Activated T-helper 2 cell treated with anti-CD3 and anti-CD28 coated beads, Interferon-gamma antibody, Interleukin-2, Interleukin-4, amounts not matched to agents 10 μg/mL and 5 μg/mL and 100 μg/mL, durations not matched to agents 14 hours and 24 hours and 36 hours (primary cell): ENCODE measurements at regions not wholly inside any gene's neighbourhood (a gene's known extent, or its start where the extent isn't known, plus 50 kb on each side); places are given as distances from the start of the nearest gene placed in this dataset.
"Not testable (repeated sequence)": the region's sequence is repeated elsewhere in the genome, so short reads cannot be mapped to it uniquely, and the experiment has no call there.

ENCODE experiments used
- DNase-seq: peaks from one replicate; pipeline ENCODE4 v3.0.0; 2021; ENCODE audit warnings: low spot score
- H3K27ac Mint-ChIP-seq: one replicate; pipeline ENCODE4 v1.8.0; 2021; ENCODE audit warnings: mixed read lengths
- H3K27me3 Mint-ChIP-seq: one replicate; pipeline ENCODE4 v1.8.0; 2021; ENCODE audit warnings: low read depth, mixed read lengths
- H3K36me3 Mint-ChIP-seq: one replicate; pipeline ENCODE4 v1.8.0; 2021; ENCODE audit warnings: low read depth, mixed read lengths
- H3K4me1 Mint-ChIP-seq: one replicate; pipeline ENCODE4 v1.8.0; 2021; ENCODE audit warnings: low read depth, mixed read lengths
- H3K4me3 Mint-ChIP-seq: one replicate; pipeline ENCODE4 v1.8.0; 2021; ENCODE audit warnings: low read depth, mild to moderate bottlenecking, moderate library complexity, mixed read lengths
- H3K9me3 Mint-ChIP-seq: one replicate; pipeline ENCODE4 v1.8.0; 2021; ENCODE audit warnings: mixed read lengths
- intact Hi-C: fragments of 100-400 bp; cut with micrococcal nuclease; formaldehyde crosslinking; loops from one replicate; pipeline ENCODE4 v1.15.1; 2023

DNA sequence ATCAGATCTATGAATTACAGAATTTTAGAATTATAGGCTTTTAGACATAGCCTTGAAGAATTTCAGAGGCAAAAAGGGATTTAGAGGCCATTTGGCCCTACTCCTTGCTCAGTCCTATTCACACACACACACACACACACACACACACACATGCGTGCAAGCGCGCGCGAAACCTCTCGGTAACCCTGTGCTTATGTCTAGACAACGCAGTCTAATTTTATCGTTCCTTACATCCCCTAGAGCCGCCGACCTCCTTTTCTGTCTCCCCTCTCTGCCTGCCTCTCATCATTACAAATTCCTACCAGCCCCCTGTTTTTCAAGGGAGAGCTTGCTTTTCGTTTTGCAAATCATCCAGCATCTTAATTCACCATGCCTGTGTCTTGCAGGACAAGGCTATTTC is 252.1 kb downstream of the FOXD2 start:
- no peak overlapping the region for H3K4me3 Mint-ChIP-seq
- H3K27ac Mint-ChIP-seq = no peak overlapping the region
- H3K27me3 Mint-ChIP-seq = no peaks in the 10 kb centered on the region
- H3K4me1 Mint-ChIP-seq = no peaks in the 10 kb centered on the region
- intact Hi-C loops = no loop called here
- H3K9me3 Mint-ChIP-seq = no peaks in the 10 kb centered on the region
- DNase-seq = no peak
- H3K36me3 Mint-ChIP-seq = no peaks in the 10 kb centered on the region

- Mint-ChIP-seq H3K27me3 (no peaks in the 10 kb centered on the region), H3K36me3 (no peaks in the 10 kb centered on the region), H3K4me3 (no peak overlapping the region), H3K27ac (no peak overlapping the region), H3K4me1 (no peaks in the 10 kb centered on the region), H3K9me3 (no peaks in the 10 kb centered on the region)
- intact Hi-C loops = no loop called here
- no peak for DNase-seq
These were observed 252.8 kb downstream of the FOXD2 start for GRCh38 chr1:47690341-47691250.

- H3K9me3 Mint-ChIP-seq, H3K4me1 Mint-ChIP-seq, H3K36me3 Mint-ChIP-seq, intact Hi-C loops, H3K4me3 Mint-ChIP-seq, H3K27ac Mint-ChIP-seq, H3K27me3 Mint-ChIP-seq, DNase-seq: not testable (repeated sequence)
These were observed 253.4 kb downstream of the FOXD2 start for GRCh38 chr1:47691293-47691692.

- no peaks in the 10 kb centered on the region for H3K4me1 Mint-ChIP-seq
- no peak overlapping the region for H3K4me3 Mint-ChIP-seq
- DNase-seq = no peak
- no peaks in the 10 kb centered on the region for H3K9me3 Mint-ChIP-seq
- intact Hi-C loops = no loop called here
- H3K36me3 Mint-ChIP-seq = no peaks in the 10 kb centered on the region
- no peaks in the 10 kb centered on the region for H3K27me3 Mint-ChIP-seq
- no peak overlapping the region for H3K27ac Mint-ChIP-seq
These were observed 254.4 kb downstream of the FOXD2 start for GRCh38 chr1:47692196-47692595.

GRCh38 chr1:47693115-47693514 is 255.3 kb downstream of the FOXD2 start:
- no peaks in the 10 kb centered on the region for H3K36me3 Mint-ChIP-seq
- H3K4me3 Mint-ChIP-seq = no peak overlapping the region
- intact Hi-C loops = no loop called here
- H3K27me3 Mint-ChIP-seq = no peaks in the 10 kb centered on the region
- no peak for DNase-seq
- H3K4me1 Mint-ChIP-seq = no peaks in the 10 kb centered on the region
- no peak overlapping the region for H3K27ac Mint-ChIP-seq
- no peaks in the 10 kb centered on the region for H3K9me3 Mint-ChIP-seq

DNA sequence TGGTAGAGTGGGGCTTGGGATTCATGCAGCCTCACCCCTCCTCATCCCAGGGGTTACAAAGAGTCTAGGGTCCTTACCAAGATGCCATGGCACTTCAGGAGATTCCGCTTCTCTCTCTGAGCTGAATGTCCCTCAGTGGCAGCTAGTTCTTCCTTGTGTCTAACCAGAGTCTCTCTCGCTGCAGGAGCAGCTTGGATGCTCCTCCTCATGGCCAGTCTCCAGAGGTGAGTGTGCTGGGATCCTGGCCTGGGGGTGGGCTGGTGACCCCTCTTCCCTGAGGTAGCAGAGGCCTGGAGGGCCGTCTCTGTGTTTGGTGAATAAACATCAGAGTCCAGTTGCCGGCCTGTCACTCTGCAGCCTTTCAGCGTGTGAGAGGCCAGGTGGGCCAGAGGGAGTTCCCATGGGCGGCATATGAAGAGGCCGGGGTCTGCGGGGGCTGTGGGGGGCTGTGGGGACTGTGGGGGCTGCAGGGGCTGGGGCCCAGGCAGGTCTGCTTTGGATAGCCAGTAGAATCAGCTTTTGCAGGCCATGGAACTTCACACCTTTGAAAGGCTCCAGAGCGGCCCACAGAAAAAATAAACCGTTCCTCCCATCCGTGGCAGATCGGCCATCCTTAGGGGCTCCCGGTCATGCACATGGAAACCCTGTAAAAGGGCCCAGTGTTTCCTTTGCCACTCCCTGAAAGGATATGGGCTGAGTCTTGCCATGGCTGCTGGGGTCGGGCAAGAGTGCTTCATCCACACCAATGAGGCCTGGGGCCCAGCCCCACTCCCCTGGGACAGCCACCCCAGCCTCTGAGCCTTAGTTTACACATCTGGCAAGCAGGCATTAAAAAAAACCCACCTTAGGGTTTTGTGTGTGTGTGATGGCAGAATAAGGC is 256.4 kb downstream of the FOXD2 start:
- intact Hi-C loops = no loop called here
- Mint-ChIP-seq H3K27ac (no peak overlapping the region), H3K27me3 (no peaks in the 10 kb centered on the region), H3K4me3 (no peak overlapping the region), H3K4me1 (no peaks in the 10 kb centered on the region), H3K36me3 (no peaks in the 10 kb centered on the region), H3K9me3 (no peaks in the 10 kb centered on the region)
- no peak for DNase-seq

GRCh38 chr1:47696404-47696736 is 258.5 kb downstream of the FOXD2 start:
- Mint-ChIP-seq H3K36me3 (no peaks in the 10 kb centered on the region), H3K27ac (no peak overlapping the region), H3K9me3 (no peaks in the 10 kb centered on the region), H3K4me3 (no peak overlapping the region), H3K4me1 (no peaks in the 10 kb centered on the region), H3K27me3 (peaks cover 2% of the 10 kb centered on the region)
- intact Hi-C loops = no loop called here
- DNase-seq = no peak

GRCh38 chr1:47696737-47697441 is 259.0 kb downstream of the FOXD2 start:
- Mint-ChIP-seq H3K4me1 (no peaks in the 10 kb centered on the region), H3K27me3 (peaks cover 2% of the 10 kb centered on the region), H3K27ac (no peak overlapping the region), H3K36me3 (no peaks in the 10 kb centered on the region), H3K9me3 (no peaks in the 10 kb centered on the region), H3K4me3 (no peak overlapping the region)
- intact Hi-C loops = no loop called here
- DNase-seq = no peak

- DNase-seq = no peak
- H3K9me3 Mint-ChIP-seq = no peaks in the 10 kb centered on the region
- no peak overlapping the region for H3K4me3 Mint-ChIP-seq
- intact Hi-C loops = no loop called here
- H3K4me1 Mint-ChIP-seq = no peaks in the 10 kb centered on the region
- H3K27me3 Mint-ChIP-seq = peaks cover 2% of the 10 kb centered on the region
- H3K27ac Mint-ChIP-seq = no peak overlapping the region
- no peaks in the 10 kb centered on the region for H3K36me3 Mint-ChIP-seq
These were observed 259.9 kb downstream of the FOXD2 start for GRCh38 chr1:47697616-47698335.

- no peak for DNase-seq
- Mint-ChIP-seq H3K9me3 (no peaks in the 10 kb centered on the region), H3K4me1 (no peaks in the 10 kb centered on the region), H3K4me3 (no peak overlapping the region), H3K27me3 (peaks cover 4% of the 10 kb centered on the region), H3K36me3 (no peaks in the 10 kb centered on the region), H3K27ac (no peak overlapping the region)
- intact Hi-C loops = no loop called here
These were observed 261.8 kb downstream of the FOXD2 start for GRCh38 chr1:47699492-47700235.

DNA sequence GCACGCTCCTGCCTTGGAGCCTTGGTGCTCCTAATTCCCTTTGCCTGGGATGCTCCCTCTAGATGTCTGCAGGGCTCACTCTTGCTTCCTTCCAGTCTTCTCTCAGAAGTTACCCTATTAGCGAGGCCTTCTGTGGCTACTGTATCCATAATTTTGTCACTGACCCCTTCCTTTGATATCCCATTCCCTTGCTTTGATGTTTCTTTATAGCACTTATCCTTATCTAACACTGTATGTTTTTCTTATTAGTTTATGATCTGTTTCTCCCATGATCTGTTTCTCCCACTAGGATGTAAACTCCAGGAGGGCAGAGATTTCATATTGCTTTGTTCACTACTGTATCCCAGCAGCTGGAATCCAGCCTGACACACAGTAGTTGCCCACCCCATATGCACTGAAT is 263.4 kb downstream of the FOXD2 start:
- Mint-ChIP-seq H3K36me3 (no peaks in the 10 kb centered on the region), H3K9me3 (no peaks in the 10 kb centered on the region), H3K4me3 (no peak overlapping the region), H3K27ac (no peak overlapping the region), H3K4me1 (no peaks in the 10 kb centered on the region), H3K27me3 (peaks cover 13% of the 10 kb centered on the region)
- intact Hi-C loops = no loop called here
- DNase-seq = no peak
